ENCODE measurements at regions not wholly inside any gene's neighbourhood (a gene's known extent, or its start where the extent isn't known, plus 50 kb on each side); places are given as distances from the start of the nearest gene placed in this dataset.

DNA sequence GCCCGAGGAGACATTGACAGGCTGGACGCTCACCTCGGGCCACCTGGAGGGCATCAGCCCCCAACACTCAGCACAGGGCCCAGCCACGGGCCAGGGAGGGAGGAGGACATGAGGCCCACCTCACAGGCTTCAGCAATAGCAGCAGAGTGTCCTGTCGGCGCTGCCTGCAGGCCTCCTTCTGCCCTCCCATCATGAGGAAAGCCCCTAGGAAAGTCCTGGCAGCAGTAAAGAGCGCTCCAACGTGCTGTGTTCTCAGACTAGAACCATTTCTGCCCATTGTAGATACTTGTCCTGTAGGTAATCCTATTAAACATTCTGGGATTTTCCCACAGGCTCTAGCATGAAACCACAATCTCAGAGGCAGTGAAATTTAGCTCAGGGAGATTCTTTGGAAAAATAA is 62.0 kb upstream of the GALNT2 start:
- no peak for DNase-seq
- H3K4me1 ChIP-seq (ENCODE audit: control insufficient read depth, insufficient read depth, low read depth, low read length): no peaks in the 10 kb centered on the region
- peaks cover 9 to 27% of the 10 kb centered on the region in 2 experiments for H3K27me3 ChIP-seq (ENCODE audit: control insufficient read depth in 1 of 2, insufficient read depth in 1 of 2, low read length in 2 of 2)
- no peaks in the 10 kb centered on the region for H3K36me3 ChIP-seq (ENCODE audit: control insufficient read depth in 1 of 2, insufficient read depth in 2 of 2, low read depth in 1 of 2, low read length in 2 of 2)
- H2BK15ac ChIP-seq (ENCODE audit: low read depth, poor library complexity, severe bottlenecking): no peak overlapping the region
- H3K23ac ChIP-seq (ENCODE audit: low read length in 2 of 2): no peak overlapping the region
- no peak overlapping the region for H2AK5ac ChIP-seq (ENCODE audit: low read length, severe bottlenecking)
- H3K14ac ChIP-seq (ENCODE audit: low read length in 2 of 2): no peak overlapping the region
- no peak overlapping the region for H3K27ac ChIP-seq (ENCODE audit: low read length, poor library complexity, severe bottlenecking)
- no peak overlapping the region for H2BK120ac ChIP-seq (ENCODE audit: low read depth, low read length)
- H3K18ac ChIP-seq (ENCODE audit: low read depth in 1 of 2, low read length in 2 of 2): no peak overlapping the region
- no peak overlapping the region for H4K91ac ChIP-seq (ENCODE audit: low read length)
- H2BK5ac ChIP-seq (ENCODE audit: low read depth, low read length, poor library complexity, severe bottlenecking): no peak overlapping the region
- no peak overlapping the region for H3K9ac ChIP-seq (ENCODE audit: low read length)
- H3K4me3 ChIP-seq (ENCODE audit: insufficient read depth in 1 of 2, low read depth in 1 of 2, low read length in 2 of 2): no peak overlapping the region
- H3K4me2 ChIP-seq (ENCODE audit: low read length, poor library complexity, severe bottlenecking): no peak overlapping the region
- H3K4ac ChIP-seq (ENCODE audit: low read depth in 1 of 2, low read length in 2 of 2): no peak overlapping the region
- H2BK12ac ChIP-seq (ENCODE audit: low read length in 2 of 2): no peak overlapping the region
- H3K9me3 ChIP-seq (ENCODE audit: control insufficient read depth, low read length): no peaks in the 10 kb centered on the region
- no peak overlapping the region for H4K8ac ChIP-seq (ENCODE audit: low read length)
- no peaks in the 10 kb centered on the region for H3K79me1 ChIP-seq (replicated peaks; ENCODE audit: low read length, poor library complexity, severe bottlenecking)
- 74% methylated on average over 8 of the region's 8 CpGs for WGBS
- no peak overlapping the region for H2AFZ ChIP-seq (ENCODE audit: low read depth, low read length)

DNA sequence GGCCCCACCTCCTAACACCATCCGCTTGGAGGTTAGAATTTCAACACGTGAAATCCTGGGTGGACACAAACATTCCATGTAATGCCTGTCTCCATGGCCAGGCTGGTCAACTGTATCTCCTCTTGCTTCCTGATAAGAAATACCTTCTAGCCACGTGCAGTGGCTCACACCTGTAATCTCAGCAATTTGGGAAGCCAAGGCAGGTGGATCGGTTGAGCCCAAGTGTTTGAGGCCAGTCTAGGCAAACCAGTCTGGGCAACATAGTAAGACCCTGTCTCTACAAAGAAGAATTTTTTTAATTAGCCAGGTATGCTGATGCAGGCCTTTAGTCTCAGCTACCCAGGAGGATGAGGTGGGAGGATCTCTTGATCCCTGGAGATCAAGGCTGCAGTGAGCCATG is 58.3 kb upstream of the GALNT2 start:
- no peak overlapping the region for H3K14ac ChIP-seq (ENCODE audit: low read length in 2 of 2)
- DNase-seq: no peak
- no peaks in the 10 kb centered on the region for H3K79me1 ChIP-seq (replicated peaks; ENCODE audit: low read length, poor library complexity, severe bottlenecking)
- no peak overlapping the region for H3K4me3 ChIP-seq (ENCODE audit: insufficient read depth in 1 of 2, low read depth in 1 of 2, low read length in 2 of 2)
- no peaks in the 10 kb centered on the region for H3K9me3 ChIP-seq (ENCODE audit: control insufficient read depth, low read length)
- no peak overlapping the region for H3K4me2 ChIP-seq (ENCODE audit: low read length, poor library complexity, severe bottlenecking)
- 79% methylated on average over 4 of the region's 4 CpGs for WGBS
- no peak overlapping the region for H4K91ac ChIP-seq (ENCODE audit: low read length)
- H3K27ac ChIP-seq (ENCODE audit: low read length, poor library complexity, severe bottlenecking): no peak overlapping the region
- H3K18ac ChIP-seq (ENCODE audit: low read depth in 1 of 2, low read length in 2 of 2): no peak overlapping the region
- H2AFZ ChIP-seq (ENCODE audit: low read depth, low read length): no peak overlapping the region
- H2BK15ac ChIP-seq (ENCODE audit: low read depth, poor library complexity, severe bottlenecking): no peak overlapping the region
- no peak overlapping the region for H2BK120ac ChIP-seq (ENCODE audit: low read depth, low read length)
- no peak overlapping the region for H2BK12ac ChIP-seq (ENCODE audit: low read length in 2 of 2)
- no peak overlapping the region for H3K4ac ChIP-seq (ENCODE audit: low read depth in 1 of 2, low read length in 2 of 2)
- H3K9ac ChIP-seq (ENCODE audit: low read length): no peak overlapping the region
- H3K36me3 ChIP-seq (ENCODE audit: control insufficient read depth in 1 of 2, insufficient read depth in 2 of 2, low read depth in 1 of 2, low read length in 2 of 2): no peaks in the 10 kb centered on the region
- no peaks in the 10 kb centered on the region for H3K4me1 ChIP-seq (ENCODE audit: control insufficient read depth, insufficient read depth, low read depth, low read length)
- H4K8ac ChIP-seq (ENCODE audit: low read length): no peak overlapping the region
- H3K27me3 ChIP-seq (ENCODE audit: control insufficient read depth in 1 of 2, insufficient read depth in 1 of 2, low read length in 2 of 2): peaks cover 4 to 11% of the 10 kb centered on the region in 2 experiments
- no peak overlapping the region for H2BK5ac ChIP-seq (ENCODE audit: low read depth, low read length, poor library complexity, severe bottlenecking)
- no peak overlapping the region for H3K23ac ChIP-seq (ENCODE audit: low read length in 2 of 2)
- H2AK5ac ChIP-seq (ENCODE audit: low read length, severe bottlenecking): no peak overlapping the region

DNA sequence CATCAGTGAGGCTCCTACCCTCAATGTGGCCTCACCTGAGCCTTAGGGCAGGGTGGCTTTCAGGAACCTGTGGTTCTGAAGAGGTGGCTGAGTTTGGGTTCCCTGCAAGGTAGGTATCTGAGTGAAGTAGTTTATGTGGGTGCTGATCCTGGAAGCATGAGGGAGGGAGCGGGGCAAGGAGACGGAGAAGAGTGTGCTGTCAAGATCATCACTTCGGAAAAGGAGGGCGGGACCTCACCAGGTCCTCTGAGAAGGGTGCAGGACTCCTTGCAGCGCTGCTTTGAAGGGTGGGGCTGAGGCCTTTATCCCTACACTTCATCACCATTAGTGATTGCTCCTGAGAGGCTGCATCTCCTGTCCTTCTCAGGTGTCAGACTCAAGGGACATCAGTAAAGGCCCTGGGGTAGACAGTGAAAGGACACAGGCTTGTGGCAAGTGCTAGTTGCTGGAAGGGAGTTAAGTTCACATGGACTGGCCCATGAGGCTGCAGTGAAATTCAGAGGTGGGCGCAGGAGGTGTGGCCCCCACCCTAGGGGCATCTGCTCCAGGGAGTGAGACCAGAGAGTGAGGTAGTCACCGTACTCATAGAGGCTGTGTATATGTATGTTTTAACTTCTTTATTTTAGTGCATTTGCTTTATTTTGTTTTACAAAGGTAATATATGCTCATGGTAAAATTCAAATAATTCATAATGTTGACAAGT is 57.3 kb upstream of the GALNT2 start:
- Histone ChIP-seq H2BK5ac (ENCODE audit: low read depth, low read length, poor library complexity, severe bottlenecking) (no peak overlapping the region), H3K4me2 (ENCODE audit: low read length, poor library complexity, severe bottlenecking) (no peak overlapping the region), H3K79me1 (replicated peaks; ENCODE audit: low read length, poor library complexity, severe bottlenecking) (no peaks in the 10 kb centered on the region), H4K8ac (ENCODE audit: low read length) (no peak overlapping the region), H3K4me1 (ENCODE audit: control insufficient read depth, insufficient read depth, low read depth, low read length) (no peaks in the 10 kb centered on the region), H3K9ac (ENCODE audit: low read length) (no peak overlapping the region), H2BK120ac (ENCODE audit: low read depth, low read length) (no peak overlapping the region), H4K91ac (ENCODE audit: low read length) (no peak overlapping the region), H3K4me3 (ENCODE audit: insufficient read depth in 1 of 2, low read depth in 1 of 2, low read length in 2 of 2) (no peak overlapping the region), H2BK12ac (ENCODE audit: low read length in 2 of 2) (no peak overlapping the region), H3K18ac (ENCODE audit: low read depth in 1 of 2, low read length in 2 of 2) (no peak overlapping the region), H3K27me3 (ENCODE audit: control insufficient read depth in 1 of 2, insufficient read depth in 1 of 2, low read length in 2 of 2) (peaks cover 9 to 11% of the 10 kb centered on the region in 2 experiments), H3K9me3 (ENCODE audit: control insufficient read depth, low read length) (no peaks in the 10 kb centered on the region), H3K27ac (ENCODE audit: low read length, poor library complexity, severe bottlenecking) (no peak overlapping the region), H2AFZ (ENCODE audit: low read depth, low read length) (no peak overlapping the region), H3K23ac (ENCODE audit: low read length in 2 of 2) (no peak overlapping the region), H3K14ac (ENCODE audit: low read length in 2 of 2) (no peak overlapping the region), H3K4ac (ENCODE audit: low read depth in 1 of 2, low read length in 2 of 2) (no peak overlapping the region), H3K36me3 (ENCODE audit: control insufficient read depth in 1 of 2, insufficient read depth in 2 of 2, low read depth in 1 of 2, low read length in 2 of 2) (no peaks in the 10 kb centered on the region), H2AK5ac (ENCODE audit: low read length, severe bottlenecking) (no peak overlapping the region), H2BK15ac (ENCODE audit: low read depth, poor library complexity, severe bottlenecking) (no peak overlapping the region)
- 93% methylated on average over 5 of the region's 7 CpGs for WGBS
- DNase-seq: no peak

DNA sequence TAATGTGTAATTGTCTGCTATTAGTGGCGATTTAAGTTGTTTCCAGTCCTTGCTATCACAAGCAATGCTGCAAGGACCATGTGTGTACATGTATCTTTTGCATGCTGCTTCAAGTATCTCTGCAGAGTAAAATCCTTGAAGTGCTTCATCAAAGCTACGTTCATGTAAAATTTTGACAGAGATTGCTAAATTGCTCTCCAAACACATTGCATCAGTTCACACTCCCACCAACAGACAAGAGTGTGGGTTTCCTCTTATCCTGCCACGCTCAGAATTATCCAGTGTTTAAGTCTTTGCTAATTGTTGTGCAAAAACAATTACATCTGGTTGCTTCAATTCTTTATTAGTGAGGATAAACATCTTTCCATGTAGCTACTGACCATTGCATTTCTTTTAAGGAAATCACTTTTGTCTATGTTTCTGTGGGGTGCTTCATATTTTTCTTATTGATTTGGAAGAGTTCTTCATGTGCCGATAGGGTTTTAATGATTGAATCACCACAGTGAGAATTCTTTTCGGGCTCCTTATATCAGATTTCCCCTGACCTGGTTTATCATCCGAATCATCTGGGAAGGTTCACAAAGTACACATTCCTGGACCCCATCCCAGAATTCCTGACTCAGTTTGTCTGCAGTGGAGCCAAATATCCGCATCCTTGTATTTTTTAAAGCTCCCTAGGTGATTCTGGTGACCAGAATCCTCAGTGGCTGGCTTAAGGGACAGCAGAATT is 56.3 kb upstream of the GALNT2 start:
- Histone ChIP-seq H2BK12ac (ENCODE audit: low read length in 2 of 2) (no peak overlapping the region), H3K36me3 (ENCODE audit: control insufficient read depth in 1 of 2, insufficient read depth in 2 of 2, low read depth in 1 of 2, low read length in 2 of 2) (no peaks in the 10 kb centered on the region), H2BK120ac (ENCODE audit: low read depth, low read length) (no peak overlapping the region), H2AK5ac (ENCODE audit: low read length, severe bottlenecking) (no peak overlapping the region), H3K4me2 (ENCODE audit: low read length, poor library complexity, severe bottlenecking) (no peak overlapping the region), H2BK15ac (ENCODE audit: low read depth, poor library complexity, severe bottlenecking) (no peak overlapping the region), H3K23ac (ENCODE audit: low read length in 2 of 2) (no peak overlapping the region), H3K14ac (ENCODE audit: low read length in 2 of 2) (no peak overlapping the region), H3K4me3 (ENCODE audit: insufficient read depth in 1 of 2, low read depth in 1 of 2, low read length in 2 of 2) (no peak overlapping the region), H3K9me3 (ENCODE audit: control insufficient read depth, low read length) (no peaks in the 10 kb centered on the region), H3K27ac (ENCODE audit: low read length, poor library complexity, severe bottlenecking) (no peak overlapping the region), H2AFZ (ENCODE audit: low read depth, low read length) (no peak overlapping the region), H4K91ac (ENCODE audit: low read length) (no peak overlapping the region), H3K4ac (ENCODE audit: low read depth in 1 of 2, low read length in 2 of 2) (no peak overlapping the region), H2BK5ac (ENCODE audit: low read depth, low read length, poor library complexity, severe bottlenecking) (no peak overlapping the region), H3K18ac (ENCODE audit: low read depth in 1 of 2, low read length in 2 of 2) (no peak overlapping the region), H3K27me3 (ENCODE audit: control insufficient read depth in 1 of 2, insufficient read depth in 1 of 2, low read length in 2 of 2) (peaks cover 7 to 9% of the 10 kb centered on the region in 2 experiments), H3K4me1 (ENCODE audit: control insufficient read depth, insufficient read depth, low read depth, low read length) (no peaks in the 10 kb centered on the region), H4K8ac (ENCODE audit: low read length) (no peak overlapping the region), H3K9ac (ENCODE audit: low read length) (no peak overlapping the region), H3K79me1 (replicated peaks; ENCODE audit: low read length, poor library complexity, severe bottlenecking) (no peaks in the 10 kb centered on the region)
- WGBS: 82% methylated on average over 7 of the region's 7 CpGs
- DNase-seq: no peak

All from mesenchymal stem cell (in vitro differentiated cells and primary cell).